K562 (cell line): ENCODE measurements at regions not wholly inside any gene's neighbourhood (a gene's known extent, or its start where the extent isn't known, plus 50 kb on each side); places are given as distances from the start of the nearest gene placed in this dataset.

Experiments
- CTCF ChIP-seq, 3 experiments: IDR thresholded peaks in 2 of 3; conservative IDR thresholded peaks in 1 of 3; 2 replicates each; pipeline ENCODE4 v1.5.1; 2011 to 2012; ENCODE audit warnings: low read length in 3 of 3, mild to moderate bottlenecking in 3 of 3, control low read depth in 2 of 3, improper control_type of control experiment in 1 of 3, inconsistent platforms in 1 of 3, low read depth in 1 of 3, mixed read lengths in 1 of 3, moderate library complexity in 1 of 3; ENCODE audit not compliant: insufficient read depth in 2 of 3
- EGR1 ChIP-seq: fragments of 450-650 bp; conservative IDR thresholded peaks from 2 replicates; pipeline ENCODE4 v1.6.1; 2017; ENCODE audit warnings: mild to moderate bottlenecking
- FOXO4 ChIP-seq: fragments of 450-650 bp; formaldehyde crosslinking; IDR thresholded peaks from 2 replicates; pipeline ENCODE4 v1.4.0; 2020; ENCODE audit warnings: mild to moderate bottlenecking, moderate library complexity
- HNRNPL ChIP-seq: fragments of 200-400 bp; formaldehyde crosslinking; IDR thresholded peaks from 2 replicates; pipeline ENCODE4 v1.6.1; 2017; ENCODE audit warnings: low read depth, mild to moderate bottlenecking, low read length
- KDM1A ChIP-seq, 2 experiments: fragments of 450-650 bp; IDR thresholded peaks; 2 replicates each; pipeline ENCODE4 v1.6.1; 2016; ENCODE audit warnings: mild to moderate bottlenecking in 2 of 2
- PCBP1 ChIP-seq: fragments of 200-400 bp; formaldehyde crosslinking; IDR thresholded peaks from 2 replicates; pipeline ENCODE4 v1.6.1; 2018; ENCODE audit warnings: mild to moderate bottlenecking, low read depth, low read length; ENCODE audit not compliant: poor library complexity, severe bottlenecking
- ZBTB40 ChIP-seq, 2 experiments: fragments of 450-650 bp in 1 of 2; sonication (generic) in 1 of 2; formaldehyde crosslinking in 1 of 2; IDR thresholded peaks; 2 replicates each; pipeline versions ENCODE4 v1.7.1 to v1.9.0; 2016 to 2022; ENCODE audit warnings: inconsistent platforms in 1 of 2, mild to moderate bottlenecking in 1 of 2, missing genetic modification reagents in 1 of 2
- ZBTB9 ChIP-seq: fragments of 450-650 bp; formaldehyde crosslinking; IDR thresholded peaks from 2 replicates; pipeline ENCODE4 v1.4.0; 2020; ENCODE audit warnings: mild to moderate bottlenecking, moderate library complexity
- ZNF445 ChIP-seq: fragments of 250-450 bp; sonication (Bioruptor Pico); IDR thresholded peaks from 2 replicates; pipeline ENCODE4 v1.4.0; 2020; ENCODE audit warnings: low read depth, mild to moderate bottlenecking, moderate library complexity
- ZNF589 ChIP-seq: fragments of 200-800 bp; sonication (Bioruptor generic); IDR thresholded peaks from 2 replicates; pipeline ENCODE4 v1.6.1; 2016; ENCODE audit warnings: low read depth, missing genetic modification characterization, missing compliant biosample characterization

GRCh38 chr9:129460323-129461261 lies 160.3 kb downstream of the C9orf50 start (continued):
- 0 out of 2 replicates have a peak, but pooled peaks have one; percentile 37 for TF ChIP-seq ZBTB40 (IDR thresholded peaks at IDR 0.05)
- TF ChIP-seq ZBTB40 (CRISPR knock-in tag; IDR thresholded peaks at IDR 0.05): no peak
- no peak for TF ChIP-seq HNRNPL
- peak; percentile 54 for TF ChIP-seq PCBP1
- peak; percentile 62; the same call in 1 of the 2 replicates for TF ChIP-seq FOXO4 (CRISPR knock-in tag)
- peak; percentile 84 for TF ChIP-seq EGR1
- peak; percentile 65; the same call in 1 of the 2 replicates for TF ChIP-seq ZBTB9 (CRISPR knock-in tag)
- TF ChIP-seq ZNF445: no peak
- TF ChIP-seq KDM1A (IDR thresholded peaks at IDR 0.05): peak in 1 of 2 experiments; percentile 51; a peak in 1 of 4 replicates
- TF ChIP-seq CTCF (IDR thresholded peaks at IDR 0.05 in 2 of 3, conservative IDR thresholded peaks at IDR 0.05 in 1 of 3; ENCODE audit: insufficient read depth in 2 of 3, low read depth in 1 of 3, low read length in 3 of 3): peak in 2 of 3 experiments; percentile 18 to 34; a peak in 3 of 6 replicates
- TF ChIP-seq ZNF589 (CRISPR knock-in tag): peak; percentile 59; the same call in 1 of the 2 replicates
